Heart left ventricle (tissue), 16 donors: ENCODE measurements at regions not wholly inside any gene's neighbourhood (a gene's known extent, or its start where the extent isn't known, plus 50 kb on each side); places are given as distances from the start of the nearest gene placed in this dataset.
A peak's percentile ranks its signal among the peaks of the same experiment; 100 is the strongest.

Experiments
- ATAC-seq, 4 donors: fragments of 200-7000 bp; cut with Tn5 transposase; one replicate each; pipeline ENCODE4 v1.9.1; 2020 to 2022; ENCODE audit warnings: moderate library complexity in 4 of 4, mild to moderate bottlenecking in 3 of 4, moderate number of reproducible peaks in 1 of 4
- DNase-seq, 5 donors: peaks; one replicate each; pipeline ENCODE4 v3.0.0-alpha.2; 2020
- H3K27ac ChIP-seq, 12 donors: fragments of 200-600 bp; sonication (generic) in 4 of 12; one replicate each; pipeline versions ENCODE4 v1.5.0 to v1.8.0; 2016 to 2022; ENCODE audit warnings: mild to moderate bottlenecking in 2 of 12
- H3K27me3 ChIP-seq, 9 donors: fragments of 200-600 bp; sonication (generic) in 2 of 9; one replicate each; pipeline versions ENCODE4 v1.5.1 to v1.8.0; 2016 to 2022; ENCODE audit warnings: mild to moderate bottlenecking in 3 of 9
- H3K36me3 ChIP-seq, 9 donors: fragments of 200-600 bp; sonication (generic) in 2 of 9; one replicate each; pipeline versions ENCODE4 v1.5.0 to v1.8.0; 2018 to 2022; ENCODE audit warnings: mild to moderate bottlenecking in 2 of 9
- H3K4me1 ChIP-seq, 12 donors: fragments of 200-600 bp; sonication (generic) in 4 of 12; one replicate each; pipeline versions ENCODE4 v1.5.0 to v1.8.0; 2016 to 2022; ENCODE audit warnings: mild to moderate bottlenecking in 3 of 12
- H3K4me3 ChIP-seq, 12 donors: fragments of 200-600 bp; sonication (generic) in 4 of 12; one replicate each; pipeline versions ENCODE4 v1.5.0 to v1.8.0; 2017 to 2022; ENCODE audit warnings: mild to moderate bottlenecking in 9 of 12, moderate library complexity in 4 of 12
- H3K9me3 ChIP-seq, 12 donors: fragments of 200-600 bp; sonication (generic) in 4 of 12; one replicate each; pipeline versions ENCODE4 v1.5.0 to v1.8.0; 2016 to 2022; ENCODE audit warnings: mild to moderate bottlenecking in 1 of 12
- CTCF ChIP-seq, 12 donors: fragments of 200-600 bp; sonication (generic) in 4 of 12; IDR thresholded peaks; one replicate each; pipeline versions ENCODE4 v1.5.0 to v1.8.0; 2018 to 2022; ENCODE audit warnings: antibody characterized with exemption in 12 of 12, mild to moderate bottlenecking in 5 of 12
- POLR2A ChIP-seq, 2 donors: fragments of 450-650 bp; IDR thresholded peaks; one replicate each; pipeline ENCODE4 v1.6.1; 2017; ENCODE audit warnings: antibody characterized with exemption in 2 of 2, mild to moderate bottlenecking in 2 of 2, moderate library complexity in 2 of 2
- WGBS, 4 donors: extraction: QIAGEN DNeasy Blood & Tissue Kit in 2 of 4; methylation state at CpG; one replicate each; pipeline versions ENCODE4 v1.1.5 to v1.1.7; 2013 to 2018; 5-methylcytosine and 5-hydroxymethylcytosine counted together
- intact Hi-C, 10 donors: fragments of 100-400 bp; cut with DNase I; formaldehyde crosslinking; loops; one replicate each; pipeline versions ENCODE4 v1.11.1 to v1.14.2; 2022
- donor health status: ischemic (EF 13 %, LVEDD 7.1; RV severe dilation, severe dysfunction).
- donor health status: healthy with polysubstance abuse.
- donor health status: DM: no; HTN: yes; CAD: no.
- donor health status: DM: no; HTN: no; CAD: no.
- donor health status: ischemic (EF 25% LVEDD 6.9; RV normal size, moderate dysfunction).
- donor health status: ischemic (EF 25% LVEDD 5.7; RV mildly dilated, moderate dysfunction).
- donor health status: healthy.
- donor health status: DM: yes; HTN: yes; CAD: no.
- donor health status: ischemic (EF 35%, LVEDD 5.7; RV mildly dilated, moderate dysfunction).
- donor health status: nonischemic (EF 11% LVEDD 7.7; RV severe dilation, severe dysfunction).
- donor health status: DM: yes; HTN: yes; CAD: no.
- donor health status: PGD.
- donor health status: ischemic (EF 29% LVEDD 5.4; RV normal size, mild dysfunction).
- donor health status: nonischemic (EF 23%, LVEDD 6.1; RV moderate dilation, normal function).

DNA sequence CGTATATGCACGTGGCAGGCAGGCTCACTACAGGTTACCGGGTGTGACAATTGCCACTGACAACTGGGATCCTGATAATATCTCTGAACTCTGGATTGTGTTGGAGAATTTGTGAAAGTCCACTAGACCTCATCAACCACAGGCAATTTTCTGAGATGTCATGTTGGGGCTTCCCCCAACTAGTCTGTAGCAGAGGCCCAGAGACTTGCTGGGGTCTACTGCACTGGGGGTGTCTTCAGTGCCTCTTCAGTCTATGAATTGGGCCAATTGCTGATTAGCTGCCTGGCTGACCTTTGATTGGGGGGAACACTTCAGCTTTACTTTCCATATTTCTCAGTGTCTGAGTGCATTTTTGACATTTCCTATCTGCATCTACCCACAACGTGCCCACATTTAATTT lies 201.5 kb downstream of the MTX2 start:
- DNase-seq (no peak), ATAC-seq (no peak)
- H3K4me3 ChIP-seq, result no peak overlapping the region
- H3K27me3 ChIP-seq, result peaks cover 0 to 23% (median 0%) of the 10 kb centered on the region in 9 donors
- WGBS, 4 donors, result 86 to 93% (median 91%) methylated on average over 4 of the region's 4 CpGs
- intact Hi-C loops, result loop anchor here in 1 of 10 donors (5.0 kb wide), 1 partner anchor 52 kb away; no protein-coding TSS in a partner anchor
- TF ChIP-seq POLR2A (IDR thresholded peaks at IDR 0.05), result no peak
- no peaks in the 10 kb centered on the region for H3K36me3 ChIP-seq
- peaks cover 0 to 12% (median 0%) of the 10 kb centered on the region in 12 donors for H3K4me1 ChIP-seq
- no peak overlapping the region for H3K27ac ChIP-seq
- H3K9me3 ChIP-seq, result no peaks in the 10 kb centered on the region

DNA sequence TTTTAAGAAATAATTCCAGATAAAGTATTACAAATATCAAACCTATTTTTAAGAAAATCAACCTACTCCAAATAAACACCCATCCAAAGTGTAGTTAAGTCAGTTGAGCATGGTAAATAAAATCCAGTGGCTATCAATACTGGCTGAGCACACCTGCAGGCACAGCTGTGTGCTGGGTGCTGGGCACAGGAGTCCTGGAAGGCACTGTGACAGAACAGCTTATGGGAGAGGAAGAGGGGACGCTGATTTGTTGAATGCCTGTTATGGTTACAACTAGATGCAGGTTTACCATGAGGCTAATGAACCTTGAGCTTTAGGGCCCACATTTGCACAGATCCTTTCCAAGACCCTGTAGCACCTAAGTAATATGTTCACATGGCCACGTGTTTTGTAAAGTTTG lies 202.7 kb downstream of the MTX2 start:
- WGBS, 4 donors, result 87 to 92% (median 89%) methylated on average over 2 of the region's 2 CpGs
- no peak overlapping the region for H3K27ac ChIP-seq
- TF ChIP-seq POLR2A (IDR thresholded peaks at IDR 0.05), result no peak
- TF ChIP-seq CTCF (IDR thresholded peaks at IDR 0.05), result no peak
- peaks cover 0 to 11% (median 0%) of the 10 kb centered on the region in 9 donors for H3K27me3 ChIP-seq
- intact Hi-C loops, result loop anchor here in 1 of 10 donors (5.0 kb wide), 1 partner anchor 50 kb away; no protein-coding TSS in a partner anchor
- DNase-seq (no peak), ATAC-seq (no peak)
- H3K4me3 ChIP-seq, result no peak overlapping the region
- H3K4me1 ChIP-seq, result peaks cover 0 to 12% (median 0%) of the 10 kb centered on the region in 12 donors
- no peaks in the 10 kb centered on the region for H3K36me3 ChIP-seq
- H3K9me3 ChIP-seq, result no peaks in the 10 kb centered on the region

- intact Hi-C loops, result loop anchor here in 1 of 10 donors (5.0 kb wide), 1 partner anchor 49 kb away; no protein-coding TSS in a partner anchor
- no peaks in the 10 kb centered on the region for H3K36me3 ChIP-seq
- peak in 3 of 5 donors; percentile 27 to 37 (median 35) for DNase-seq
Measured at GRCh38 chr2:176473177-176473576, 203.9 kb downstream of the MTX2 start.

DNA sequence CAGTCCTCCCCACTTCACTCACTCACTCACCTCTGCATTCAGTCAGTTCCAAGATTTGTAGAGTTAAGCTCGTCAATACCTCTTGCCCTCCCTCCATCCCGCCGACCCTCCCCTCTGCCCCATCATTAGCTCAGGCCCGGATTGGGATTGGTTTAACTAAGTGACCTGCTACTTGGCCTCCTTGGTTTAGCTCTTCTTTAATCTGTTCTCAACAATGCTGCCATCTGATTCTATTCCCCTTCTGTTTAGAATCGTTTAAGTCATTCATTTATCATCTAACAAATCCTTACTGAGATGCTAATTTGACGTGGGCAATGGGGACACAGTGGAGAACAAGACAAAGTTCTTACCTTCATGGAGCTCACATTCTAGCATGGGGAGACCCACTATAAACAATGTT lies 204.6 kb downstream of the MTX2 start:
- Histone ChIP-seq H3K27me3 (peaks cover 0 to 5% (median 0%) of the 10 kb centered on the region in 9 donors), H3K9me3 (no peaks in the 10 kb centered on the region), H3K4me3 (no peak overlapping the region), H3K36me3 (no peaks in the 10 kb centered on the region), H3K4me1 (peaks cover 0 to 12% (median 0%) of the 10 kb centered on the region in 12 donors), H3K27ac (no peak overlapping the region)
- TF ChIP-seq CTCF (IDR thresholded peaks at IDR 0.05) (no peak), POLR2A (IDR thresholded peaks at IDR 0.05) (no peak)
- DNase-seq, result no peak
- intact Hi-C loops, result loop anchor here in 1 of 10 donors (5.0 kb wide), 1 partner anchor 48 kb away; no protein-coding TSS in a partner anchor
- 91 to 96% (median 93%) methylated on average over 6 of the region's 6 CpGs for WGBS, 4 donors
- ATAC-seq, result no peak

More at GRCh38 chr2:176473177-176473576, 203.9 kb downstream of the MTX2 start:
- H3K27ac ChIP-seq, result peak overlapping the region in 3 of 12 donors; percentile 15 to 41 (median 27)
- peak in 2 of 4 donors; percentile 71 to 75 for ATAC-seq
- H3K9me3 ChIP-seq, result no peaks in the 10 kb centered on the region
- H3K27me3 ChIP-seq, result peaks cover 0 to 5% (median 0%) of the 10 kb centered on the region in 9 donors
- 41 to 57% (median 49%) methylated on average over 4 of the region's 4 CpGs for WGBS, 4 donors
- peaks cover 0 to 12% (median 0%) of the 10 kb centered on the region in 12 donors for H3K4me1 ChIP-seq
- TF ChIP-seq POLR2A (IDR thresholded peaks at IDR 0.05) (no peak), CTCF (IDR thresholded peaks at IDR 0.05) (no peak)
- H3K4me3 ChIP-seq, result peak overlapping the region in 9 of 12 donors; percentile 0 to 36 (median 27)
